DND-41 (cell line): ENCODE measurements at regions not wholly inside any gene's neighbourhood (a gene's known extent, or its start where the extent isn't known, plus 50 kb on each side); places are given as distances from the start of the nearest gene placed in this dataset.

Experiments
- EZH2 ChIP-seq: IDR thresholded peaks from 3 replicates; pipeline ENCODE4 v1.6.1; 2012; ENCODE audit warnings: borderline replicate concordance, low read depth, mild to moderate bottlenecking, moderate library complexity, low read length, inconsistent platforms; ENCODE audit not compliant: severe bottlenecking
- TF ChIP-seq, protein P1 (sequence below): IDR thresholded peaks from 2 replicates; pipeline ENCODE4 v1.5.1; 2012; ENCODE audit warnings: borderline replicate concordance, low read length, moderate library complexity, mild to moderate bottlenecking; ENCODE audit not compliant: poor library complexity, severe bottlenecking; ENCODE audit errors: extremely low read depth

DNA sequence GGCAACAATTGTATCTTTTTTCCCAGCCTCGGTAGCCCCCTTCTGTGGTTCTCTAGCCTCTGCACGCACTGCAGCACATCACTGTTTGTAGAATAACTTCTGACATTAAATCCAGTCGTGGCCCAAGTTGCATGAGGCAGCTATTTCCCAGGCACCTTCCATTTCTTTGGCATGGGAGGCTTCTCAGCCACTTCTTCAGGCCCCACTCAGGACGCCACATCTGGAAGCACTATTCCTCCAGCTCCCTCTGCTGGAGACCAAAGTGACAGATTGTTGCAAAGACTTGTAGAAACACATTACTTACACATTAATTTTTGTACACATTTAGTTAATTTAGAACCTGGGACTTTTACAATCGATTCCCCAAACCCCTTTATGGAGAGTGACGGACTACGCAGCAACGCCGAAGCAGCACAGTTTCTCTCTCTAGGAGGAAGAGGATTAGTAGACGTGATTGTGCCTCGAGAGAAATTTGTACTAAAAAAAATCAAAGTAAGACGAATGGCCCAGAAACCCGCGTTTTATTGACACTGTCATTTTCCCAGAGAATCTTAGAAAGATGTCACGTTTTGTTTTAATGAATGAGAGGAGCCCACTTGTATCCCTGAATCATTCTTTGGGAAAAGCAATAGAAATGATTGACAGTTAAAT lies 57.8 kb upstream of the RGPD5 start:
- TF ChIP-seq, protein P1, sequence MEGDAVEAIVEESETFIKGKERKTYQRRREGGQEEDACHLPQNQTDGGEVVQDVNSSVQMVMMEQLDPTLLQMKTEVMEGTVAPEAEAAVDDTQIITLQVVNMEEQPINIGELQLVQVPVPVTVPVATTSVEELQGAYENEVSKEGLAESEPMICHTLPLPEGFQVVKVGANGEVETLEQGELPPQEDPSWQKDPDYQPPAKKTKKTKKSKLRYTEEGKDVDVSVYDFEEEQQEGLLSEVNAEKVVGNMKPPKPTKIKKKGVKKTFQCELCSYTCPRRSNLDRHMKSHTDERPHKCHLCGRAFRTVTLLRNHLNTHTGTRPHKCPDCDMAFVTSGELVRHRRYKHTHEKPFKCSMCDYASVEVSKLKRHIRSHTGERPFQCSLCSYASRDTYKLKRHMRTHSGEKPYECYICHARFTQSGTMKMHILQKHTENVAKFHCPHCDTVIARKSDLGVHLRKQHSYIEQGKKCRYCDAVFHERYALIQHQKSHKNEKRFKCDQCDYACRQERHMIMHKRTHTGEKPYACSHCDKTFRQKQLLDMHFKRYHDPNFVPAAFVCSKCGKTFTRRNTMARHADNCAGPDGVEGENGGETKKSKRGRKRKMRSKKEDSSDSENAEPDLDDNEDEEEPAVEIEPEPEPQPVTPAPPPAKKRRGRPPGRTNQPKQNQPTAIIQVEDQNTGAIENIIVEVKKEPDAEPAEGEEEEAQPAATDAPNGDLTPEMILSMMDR: peak; percentile 56
- no peak for TF ChIP-seq EZH2
